ENCODE measurements at regions not wholly inside any gene's neighbourhood (a gene's known extent, or its start where the extent isn't known, plus 50 kb on each side); places are given as distances from the start of the nearest gene placed in this dataset.
A peak's percentile ranks its signal among the peaks of the same experiment; 100 is the strongest.

GRCh38 chr9:129408535-129409215 lies 212.2 kb downstream of the C9orf50 start:
- H3K9ac ChIP-seq: no peak overlapping the region
- H4K20me1 ChIP-seq (ENCODE audit: insufficient read depth): no peaks in the 10 kb centered on the region
- H3K36me3 ChIP-seq (replicated peaks in 1 of 2; ENCODE audit: control insufficient read depth in 1 of 2, insufficient read depth in 2 of 2, low read length in 1 of 2): no peaks in the 10 kb centered on the region
- DNase-seq: peak; percentile 76
- H3K4me3 ChIP-seq (ENCODE audit: low read depth in 2 of 2, low read length in 1 of 2): no peak overlapping the region
- H3K4me2 ChIP-seq: no peak overlapping the region
- POLR2A ChIA-PET: interaction anchor here (0.6 to 0.7 kb wide), 2 partner anchors 19 to 188 kb away, joined by 3 read pairs; no protein-coding TSS in a partner anchor
- WGBS (ENCODE audit: low lambda C conversion rate): 82% methylated on average over 11 of the region's 17 CpGs
- peaks cover 6% of the 10 kb centered on the region for H3F3A ChIP-seq (replicated peaks; ENCODE audit: insufficient read depth)
- H2AFZ ChIP-seq (ENCODE audit: low read depth): no peak overlapping the region
- no peak for TF ChIP-seq EZH2phosphoT487 (IDR thresholded peaks at IDR 0.05; ENCODE audit: borderline replicate concordance, low read depth)
- 0 out of 2 replicates have a peak, but pooled peaks have one; percentile 10 for TF ChIP-seq USF2 (IDR thresholded peaks at IDR 0.05; ENCODE audit: borderline replicate concordance, low read depth, low read length)
- no peak for TF ChIP-seq SIN3A (IDR thresholded peaks at IDR 0.05; ENCODE audit: borderline replicate concordance, low read depth, low read length)
- 0 out of 4 replicates have a peak, but pooled peaks of 1 of the 2 experiments have one; percentile 19 for TF ChIP-seq EP300 (IDR thresholded peaks at IDR 0.05; ENCODE audit: borderline replicate concordance in 1 of 2, low read depth in 1 of 2, low read length in 1 of 2)
- TF ChIP-seq GATA2 (CRISPR knock-in tag; IDR thresholded peaks at IDR 0.05): peak; percentile 63
- TF ChIP-seq SMC3 (IDR thresholded peaks at IDR 0.05; ENCODE audit: low read depth, low read length): peak; percentile 2; the same call in 1 of the 2 replicates
- no peaks in the 10 kb centered on the region for H3K27me3 ChIP-seq (ENCODE audit: insufficient read depth)
- H3K9me2 ChIP-seq: no peaks in the 10 kb centered on the region
- CTCF ChIA-PET: interaction anchor here (0.7 to 1.5 kb wide), 5 partner anchors 10 to 235 kb away, joined by 3 to 5 read pairs (median 3); no protein-coding TSS in a partner anchor
- H3K9me3 ChIP-seq: no peaks in the 10 kb centered on the region
- peak overlapping the region in 1 of 2 experiments; percentile 68; a peak in 2 of 4 replicates for H3K27ac ChIP-seq (ENCODE audit: low read depth in 2 of 2, low read length in 1 of 2)
- H3K79me2 ChIP-seq (ENCODE audit: insufficient read depth): no peaks in the 10 kb centered on the region
- H3K4me1 ChIP-seq (ENCODE audit: control insufficient read depth in 1 of 2, insufficient read depth in 2 of 2, low read depth in 1 of 2, low read length in 1 of 2): peaks cover 7 to 36% of the 10 kb centered on the region in 2 experiments; a peak in 3 of 4 replicates

GRCh38 chr9:129407905-129408452 lies 212.9 kb downstream of the C9orf50 start:
- no peaks in the 10 kb centered on the region for H3K79me2 ChIP-seq (ENCODE audit: insufficient read depth)
- H3K9me2 ChIP-seq: no peaks in the 10 kb centered on the region
- H3K27ac ChIP-seq (ENCODE audit: low read depth in 2 of 2, low read length in 1 of 2): peak overlapping the region in 1 of 2 experiments; percentile 68; a peak in 2 of 4 replicates
- H3K9me3 ChIP-seq: no peaks in the 10 kb centered on the region
- POLR2A ChIA-PET: interaction anchor here (0.7 kb wide), 1 partner anchor 189 kb away, joined by 3 read pairs; no protein-coding TSS in a partner anchor
- no peaks in the 10 kb centered on the region for H4K20me1 ChIP-seq (ENCODE audit: insufficient read depth)
- no peaks in the 10 kb centered on the region for H3K36me3 ChIP-seq (replicated peaks in 1 of 2; ENCODE audit: control insufficient read depth in 1 of 2, insufficient read depth in 2 of 2, low read length in 1 of 2)
- H3K27me3 ChIP-seq (ENCODE audit: insufficient read depth): no peaks in the 10 kb centered on the region
- H3K4me3 ChIP-seq (ENCODE audit: low read depth in 2 of 2, low read length in 1 of 2): no peak overlapping the region
- H2AFZ ChIP-seq (ENCODE audit: low read depth): no peak overlapping the region
- H3K4me2 ChIP-seq: no peak overlapping the region
- H3F3A ChIP-seq (replicated peaks; ENCODE audit: insufficient read depth): peaks cover 6% of the 10 kb centered on the region
- H3K9ac ChIP-seq: no peak overlapping the region
- TF ChIP-seq RAD21 (IDR thresholded peaks at IDR 0.05; ENCODE audit: low read length) (no peak), MAX (IDR thresholded peaks at IDR 0.05; ENCODE audit: low read depth) (no peak), RFX5 (IDR thresholded peaks at IDR 0.05; ENCODE audit: low read length) (no peak), NFIC (IDR thresholded peaks at IDR 0.05; ENCODE audit: borderline replicate concordance) (no peak), RXRA (IDR thresholded peaks at IDR 0.05; ENCODE audit: borderline replicate concordance, low read depth) (no peak), JUND (IDR thresholded peaks at IDR 0.05) (no peak), CHD2 (IDR thresholded peaks at IDR 0.05; ENCODE audit: low read length, partially characterized antibody) (no peak), SIN3A (IDR thresholded peaks at IDR 0.05; ENCODE audit: borderline replicate concordance, low read depth, low read length) (no peak), REST (IDR thresholded peaks at IDR 0.05; ENCODE audit: low read depth, low read length) (no peak), FOXJ3 (CRISPR knock-in tag; IDR thresholded peaks at IDR 0.05) (no peak), RCOR1 (IDR thresholded peaks at IDR 0.05; ENCODE audit: low read length) (no peak)
- CTCF ChIA-PET: interaction anchor here (1.1 to 1.5 kb wide), 2 partner anchors 14 to 20 kb away, joined by 3 to 4 read pairs; no protein-coding TSS in a partner anchor
- 82% methylated on average over 5 of the region's 5 CpGs for WGBS (ENCODE audit: low lambda C conversion rate)
- peaks cover 7 to 35% of the 10 kb centered on the region in 2 experiments; a peak in 3 of 4 replicates for H3K4me1 ChIP-seq (ENCODE audit: control insufficient read depth in 1 of 2, insufficient read depth in 2 of 2, low read depth in 1 of 2, low read length in 1 of 2)
- no peak for DNase-seq
